Hematopoietic multipotent progenitor cell treated with erythropoietin and hydrocortisone succinate and interleukin-3 and kit ligand, for 8 days (in vitro differentiated cells): ENCODE measurements at regions not wholly inside any gene's neighbourhood (a gene's known extent, or its start where the extent isn't known, plus 50 kb on each side); places are given as distances from the start of the nearest gene placed in this dataset.
"Not testable (repeated sequence)": the region's sequence is repeated elsewhere in the genome, so short reads cannot be mapped to it uniquely, and the experiment has no call there.

Experiments used
- DNase-seq: peaks from one replicate; pipeline ENCODE4 v3.0.0-alpha.2; 2015

- no peak for DNase-seq
Measured at GRCh38 chr2:52343010-52343409, 1311.1 kb upstream of the NRXN1 start.

- DNase-seq, result no peak
Measured at GRCh38 chr2:52342458-52342857, 1310.5 kb upstream of the NRXN1 start.

GRCh38 chr2:52341732-52342131, 1309.8 kb upstream of the NRXN1 start:
- no peak for DNase-seq

GRCh38 chr2:52340171-52340570, 1308.2 kb upstream of the NRXN1 start:
- DNase-seq, result no peak

GRCh38 chr2:52337786-52338185, 1305.9 kb upstream of the NRXN1 start:
- DNase-seq, result not testable (repeated sequence)

GRCh38 chr2:52336951-52337350, 1305.0 kb upstream of the NRXN1 start:
- DNase-seq, result no peak

GRCh38 chr2:52335727-52336126, 1303.8 kb upstream of the NRXN1 start:
- DNase-seq, result no peak

GRCh38 chr2:52334185-52334584, 1302.3 kb upstream of the NRXN1 start:
- DNase-seq, result no peak

GRCh38 chr2:52327641-52328040, 1295.7 kb upstream of the NRXN1 start:
- no peak for DNase-seq

GRCh38 chr2:52314231-52314630, 1282.3 kb upstream of the NRXN1 start:
- DNase-seq, result no peak

GRCh38 chr2:52312486-52312885, 1280.6 kb upstream of the NRXN1 start:
- no peak for DNase-seq

- DNase-seq, result no peak
Measured at GRCh38 chr2:52311862-52312261, 1279.9 kb upstream of the NRXN1 start.

GRCh38 chr2:52308156-52308555, 1276.2 kb upstream of the NRXN1 start:
- DNase-seq, result no peak

- DNase-seq, result no peak
Measured at GRCh38 chr2:52294628-52295027, 1262.7 kb upstream of the NRXN1 start.

- DNase-seq, result no peak
Measured at GRCh38 chr2:52292801-52293200, 1260.9 kb upstream of the NRXN1 start.

- no peak for DNase-seq
Measured at GRCh38 chr2:52289741-52290140, 1257.8 kb upstream of the NRXN1 start.

GRCh38 chr2:52288596-52288995, 1256.7 kb upstream of the NRXN1 start:
- DNase-seq, result no peak

- no peak for DNase-seq
Measured at GRCh38 chr2:52269696-52270485, 1238.0 kb upstream of the NRXN1 start.

GRCh38 chr2:52264911-52265310, 1233.0 kb upstream of the NRXN1 start:
- DNase-seq, result no peak

GRCh38 chr2:52264488-52264887, 1232.6 kb upstream of the NRXN1 start:
- DNase-seq, result no peak

- no peak for DNase-seq
Measured at GRCh38 chr2:52260904-52261303, 1229.0 kb upstream of the NRXN1 start.

- not testable (repeated sequence) for DNase-seq
Measured at GRCh38 chr2:52258967-52259366, 1227.0 kb upstream of the NRXN1 start.

- DNase-seq, result no peak
Measured at GRCh38 chr2:52258038-52258437, 1226.1 kb upstream of the NRXN1 start.

GRCh38 chr2:52253416-52253980, 1221.6 kb upstream of the NRXN1 start:
- DNase-seq, result no peak

- no peak for DNase-seq
Measured at GRCh38 chr2:52238782-52239181, 1206.8 kb upstream of the NRXN1 start.
